ENCODE measurements at regions not wholly inside any gene's neighbourhood (a gene's known extent, or its start where the extent isn't known, plus 50 kb on each side); places are given as distances from the start of the nearest gene placed in this dataset.

- Histone ChIP-seq H3K9me3 (ENCODE audit: control insufficient read depth, low read length) (no peaks in the 10 kb centered on the region), H3K4me3 (ENCODE audit: low read depth, low read length) (no peak overlapping the region), H3K36me3 (ENCODE audit: control insufficient read depth, insufficient read depth, low read length) (no peaks in the 10 kb centered on the region), H3K9ac (no peak overlapping the region), H3K4me2 (ENCODE audit: low read length) (no peak overlapping the region), H2AFZ (no peak overlapping the region), H3K79me2 (no peaks in the 10 kb centered on the region), H3K27me3 (ENCODE audit: control insufficient read depth, insufficient read depth, low read length) (no peaks in the 10 kb centered on the region), H3K27ac (no peak overlapping the region), H3K4me1 (no peaks in the 10 kb centered on the region)
- TF ChIP-seq CTCF (IDR thresholded peaks at IDR 0.05) = no peak
Measured at GRCh38 chr2:234187646-234188174, 137.2 kb downstream of the SPP2 start.

- no peak for TF ChIP-seq CTCF (IDR thresholded peaks at IDR 0.05)
- no peaks in the 10 kb centered on the region for H3K4me1 ChIP-seq
- H3K27me3 ChIP-seq (ENCODE audit: control insufficient read depth, insufficient read depth, low read length) = no peaks in the 10 kb centered on the region
- H3K9ac ChIP-seq = no peak overlapping the region
- H3K36me3 ChIP-seq (ENCODE audit: control insufficient read depth, insufficient read depth, low read length) = no peaks in the 10 kb centered on the region
- no peaks in the 10 kb centered on the region for H3K79me2 ChIP-seq
- H3K4me3 ChIP-seq (ENCODE audit: low read depth, low read length) = no peak overlapping the region
- no peak overlapping the region for H3K4me2 ChIP-seq (ENCODE audit: low read length)
- no peaks in the 10 kb centered on the region for H3K9me3 ChIP-seq (ENCODE audit: control insufficient read depth, low read length)
- H3K27ac ChIP-seq = no peak overlapping the region
- H2AFZ ChIP-seq = no peak overlapping the region
Measured at GRCh38 chr2:234181121-234181520, 130.6 kb downstream of the SPP2 start.

GRCh38 chr2:234179031-234179363, 128.5 kb downstream of the SPP2 start:
- H3K9ac ChIP-seq = no peak overlapping the region
- H2AFZ ChIP-seq = no peak overlapping the region
- H3K9me3 ChIP-seq (ENCODE audit: control insufficient read depth, low read length) = no peaks in the 10 kb centered on the region
- H3K36me3 ChIP-seq (ENCODE audit: control insufficient read depth, insufficient read depth, low read length) = no peaks in the 10 kb centered on the region
- H3K27ac ChIP-seq = no peak overlapping the region
- H3K79me2 ChIP-seq = no peaks in the 10 kb centered on the region
- H3K4me3 ChIP-seq (ENCODE audit: low read depth, low read length) = no peak overlapping the region
- H3K4me1 ChIP-seq = no peaks in the 10 kb centered on the region
- no peak for TF ChIP-seq CTCF (IDR thresholded peaks at IDR 0.05)
- no peaks in the 10 kb centered on the region for H3K27me3 ChIP-seq (ENCODE audit: control insufficient read depth, insufficient read depth, low read length)
- H3K4me2 ChIP-seq (ENCODE audit: low read length) = no peak overlapping the region

GRCh38 chr2:234178330-234179030, 128.0 kb downstream of the SPP2 start:
- Histone ChIP-seq H3K27ac (no peak overlapping the region), H3K9me3 (ENCODE audit: control insufficient read depth, low read length) (no peaks in the 10 kb centered on the region), H3K4me2 (ENCODE audit: low read length) (no peak overlapping the region), H3K79me2 (no peaks in the 10 kb centered on the region), H2AFZ (no peak overlapping the region), H3K36me3 (ENCODE audit: control insufficient read depth, insufficient read depth, low read length) (no peaks in the 10 kb centered on the region), H3K4me1 (no peaks in the 10 kb centered on the region), H3K9ac (no peak overlapping the region), H3K4me3 (ENCODE audit: low read depth, low read length) (no peak overlapping the region), H3K27me3 (ENCODE audit: control insufficient read depth, insufficient read depth, low read length) (no peaks in the 10 kb centered on the region)
- TF ChIP-seq CTCF (IDR thresholded peaks at IDR 0.05) = no peak

- H3K9ac ChIP-seq = no peak overlapping the region
- no peaks in the 10 kb centered on the region for H3K36me3 ChIP-seq (ENCODE audit: control insufficient read depth, insufficient read depth, low read length)
- no peak for TF ChIP-seq CTCF (IDR thresholded peaks at IDR 0.05)
- no peaks in the 10 kb centered on the region for H3K79me2 ChIP-seq
- H3K27ac ChIP-seq = no peak overlapping the region
- no peaks in the 10 kb centered on the region for H3K27me3 ChIP-seq (ENCODE audit: control insufficient read depth, insufficient read depth, low read length)
- H3K4me1 ChIP-seq = no peaks in the 10 kb centered on the region
- no peak overlapping the region for H2AFZ ChIP-seq
- no peaks in the 10 kb centered on the region for H3K9me3 ChIP-seq (ENCODE audit: control insufficient read depth, low read length)
- H3K4me3 ChIP-seq (ENCODE audit: low read depth, low read length) = no peak overlapping the region
- no peak overlapping the region for H3K4me2 ChIP-seq (ENCODE audit: low read length)
Measured at GRCh38 chr2:234175649-234176048, 125.1 kb downstream of the SPP2 start.

All from parathyroid adenoma (tissue), 2 donors.